AG04450 (cell line): ENCODE measurements at regions not wholly inside any gene's neighbourhood (a gene's known extent, or its start where the extent isn't known, plus 50 kb on each side); places are given as distances from the start of the nearest gene placed in this dataset.

Experiments
- CTCF ChIA-PET: fragments of 300-600, 350-600 bp; formaldehyde crosslinking; extraction: SDS; loops from one replicate; lab custom pipeline; 2022; ENCODE audit warnings: antibody characterized with exemption, inconsistent platforms; lab: Charles Lee
- POLR2A ChIA-PET: fragments of 350-600 bp; formaldehyde crosslinking; extraction: SDS; loops from one replicate; lab custom pipeline; 2021; ENCODE audit warnings: antibody characterized with exemption, inconsistent platforms; lab: Yijun Ruan, JAX
- DNase-seq: peaks from one replicate; pipeline ENCODE4 v3.0.0-alpha.2; 2011; ENCODE audit warnings: low read depth, low spot score
- H3K27ac ChIP-seq: one replicate; pipeline ENCODE4 v1.5.1; 2012; ENCODE audit warnings: low read depth, low read length, control low read depth
- H3K27me3 ChIP-seq: one replicate; pipeline ENCODE4 v1.6.0; 2012; ENCODE audit warnings: low read length; ENCODE audit not compliant: control insufficient read depth, insufficient read depth
- H3K4me3 ChIP-seq: 2 replicates; pipeline ENCODE4 v1.5.1; 2011; ENCODE audit warnings: mild to moderate bottlenecking, low read depth, low read length, control low read depth
- H3K9me3 ChIP-seq: 2 replicates; pipeline ENCODE4 v1.5.1; 2012; ENCODE audit warnings: low read length; ENCODE audit not compliant: control insufficient read depth, insufficient read depth
- CTCF ChIP-seq: IDR thresholded peaks from 2 replicates; pipeline ENCODE4 v1.5.1; 2011; ENCODE audit warnings: low read depth, low read length, control low read depth, inconsistent platforms

DNA sequence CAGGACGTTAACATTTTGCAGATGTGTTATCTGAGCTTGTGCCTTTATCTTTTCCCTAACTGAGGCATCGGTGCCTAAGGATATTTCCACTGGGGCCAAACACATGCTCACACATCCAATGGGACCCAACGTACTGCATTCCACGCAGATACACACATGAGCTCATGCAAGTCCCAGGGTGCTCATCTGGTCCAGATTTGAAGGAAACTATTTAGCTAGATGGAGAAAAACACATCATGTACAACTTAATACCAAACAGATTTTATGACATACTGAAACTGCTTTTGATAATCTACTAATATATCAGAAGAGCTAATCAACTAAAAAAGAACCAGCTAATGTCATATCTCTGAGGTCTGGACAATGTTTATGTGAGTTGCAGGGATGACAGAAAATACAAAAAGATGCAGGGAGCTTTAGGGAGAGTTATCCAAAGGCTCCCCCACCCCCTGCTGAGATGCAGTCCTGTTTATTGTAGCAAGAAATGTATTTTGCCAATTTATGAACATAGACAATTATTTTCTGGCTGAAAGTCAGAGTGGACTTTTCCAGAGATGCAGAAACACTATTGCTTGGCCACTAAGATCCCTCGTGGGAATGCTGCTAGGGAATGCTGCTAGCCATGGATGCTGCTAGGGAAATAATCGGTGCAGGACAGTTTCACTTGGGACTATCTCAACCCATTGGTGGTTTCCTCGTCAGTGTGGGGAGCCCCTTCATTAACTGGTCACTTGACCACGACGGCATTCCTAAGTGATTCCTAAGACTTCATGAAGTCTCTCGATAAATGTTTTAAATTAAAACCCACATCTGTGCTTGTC, 172.8 kb downstream of the SMIM20 start:
- Histone ChIP-seq H3K9me3 (no peaks in the 10 kb centered on the region), H3K4me3 (no peak overlapping the region), H3K27ac (no peak overlapping the region), H3K27me3 (no peaks in the 10 kb centered on the region)
- ChIA-PET POLR2A (no interaction called here), CTCF (interaction anchor here (0.5 to 1.1 kb wide), 2 partner anchors 68 to 372 kb away, joined by 3 to 5 read pairs; no protein-coding TSS in a partner anchor)
- DNase-seq, result no peak
- no peak for TF ChIP-seq CTCF

GRCh38 chr4:26088433-26088928, 174.5 kb downstream of the SMIM20 start:
- no peak for TF ChIP-seq CTCF
- H3K9me3 ChIP-seq, result no peaks in the 10 kb centered on the region
- DNase-seq, result peak; percentile 36
- POLR2A ChIA-PET, result no interaction called here
- H3K27me3 ChIP-seq, result no peaks in the 10 kb centered on the region
- no peak overlapping the region for H3K4me3 ChIP-seq
- CTCF ChIA-PET, result no interaction called here
- no peak overlapping the region for H3K27ac ChIP-seq

- Histone ChIP-seq H3K4me3 (no peak overlapping the region), H3K9me3 (peaks cover 2% of the 10 kb centered on the region), H3K27ac (no peak overlapping the region), H3K27me3 (no peaks in the 10 kb centered on the region)
- ChIA-PET POLR2A (interaction anchor here (0.6 to 0.9 kb wide), 3 partner anchors 10 to 1148 kb away, joined by 3 to 4 read pairs (median 3); no protein-coding TSS in a partner anchor), CTCF (interaction anchor here (4.3 kb wide), 1 partner anchor 11 kb away, joined by 21 read pairs; no protein-coding TSS in a partner anchor)
- TF ChIP-seq CTCF, result no peak
- no peak for DNase-seq
These were observed 179.5 kb downstream of the SMIM20 start for GRCh38 chr4:26093551-26093950.

- peaks cover 3% of the 10 kb centered on the region for H3K9me3 ChIP-seq
- TF ChIP-seq CTCF, result no peak
- H3K4me3 ChIP-seq, result no peak overlapping the region
- ChIA-PET CTCF (interaction anchor here (4.3 kb wide), 1 partner anchor 11 kb away, joined by 21 read pairs; no protein-coding TSS in a partner anchor), POLR2A (interaction anchor here (0.8 to 0.9 kb wide), 2 partner anchors 10 to 48 kb away, joined by 3 to 6 read pairs; no protein-coding TSS in a partner anchor)
- no peaks in the 10 kb centered on the region for H3K27me3 ChIP-seq
- DNase-seq, result peak; percentile 55
- H3K27ac ChIP-seq, result no peak overlapping the region
These were observed 180.1 kb downstream of the SMIM20 start for GRCh38 chr4:26094076-26094475.

- Histone ChIP-seq H3K27me3 (no peaks in the 10 kb centered on the region), H3K4me3 (no peak overlapping the region), H3K9me3 (peaks cover 3% of the 10 kb centered on the region), H3K27ac (no peak overlapping the region)
- no peak for DNase-seq
- ChIA-PET CTCF (no interaction called here), POLR2A (no interaction called here)
- TF ChIP-seq CTCF, result no peak
These were observed 180.9 kb downstream of the SMIM20 start for GRCh38 chr4:26094911-26095310.
